ENCODE measurements at regions not wholly inside any gene's neighbourhood (a gene's known extent, or its start where the extent isn't known, plus 50 kb on each side); places are given as distances from the start of the nearest gene placed in this dataset.

GRCh38 chr6:4358414-4359107 lies 223.2 kb upstream of the ECI2 start (continued):
- TF ChIP-seq ARID4B (CRISPR knock-in tag; IDR thresholded peaks at IDR 0.05) (no peak), ELK1 (CRISPR knock-in tag; IDR thresholded peaks at IDR 0.05) (no peak), E2F3 (CRISPR knock-in tag; IDR thresholded peaks at IDR 0.05) (0 out of 2 replicates have a peak, but pooled peaks have one; percentile 16), BHLHE40 (IDR thresholded peaks at IDR 0.05; ENCODE audit: low read length) (peak; percentile 61; the same call in 1 of the 2 replicates), ZNF239 (CRISPR knock-in tag; IDR thresholded peaks at IDR 0.05) (no peak), MECOM (CRISPR knock-in tag; IDR thresholded peaks at IDR 0.05) (no peak), RREB1 (CRISPR knock-in tag; IDR thresholded peaks at IDR 0.05) (0 out of 2 replicates have a peak, but pooled peaks have one; percentile 79), XRCC3 (IDR thresholded peaks at IDR 0.05) (no peak), SAP30 (IDR thresholded peaks at IDR 0.05; ENCODE audit: borderline replicate concordance, insufficient read depth, low read depth, low read length, poor library complexity, severe bottlenecking) (no peak), EHMT2 (IDR thresholded peaks at IDR 0.05) (0 out of 2 replicates have a peak, but pooled peaks have one; percentile 14), KLF6 (CRISPR knock-in tag; IDR thresholded peaks at IDR 0.05; ENCODE audit: borderline replicate concordance) (no peak), ZSCAN29 (IDR thresholded peaks at IDR 0.05) (no peak), ADNP (tag; IDR thresholded peaks at IDR 0.05) (no peak), TBL1XR1 (IDR thresholded peaks at IDR 0.05; ENCODE audit: low read length in 2 of 2) (peak in 1 of 2 experiments; percentile 29; a peak in 1 of 4 replicates), HMBOX1 (IDR thresholded peaks at IDR 0.05) (peak; percentile 69; the same call in 1 of the 2 replicates), XRCC5 (IDR thresholded peaks at IDR 0.05; ENCODE audit: low read depth, low read length) (no peak)

Measured in K562 (cell line).